C4-2B (cell line): ENCODE measurements at regions not wholly inside any gene's neighbourhood (a gene's known extent, or its start where the extent isn't known, plus 50 kb on each side); places are given as distances from the start of the nearest gene placed in this dataset.

Source experiments
- H3K27ac ChIP-seq: fragments of 450-650 bp; 2 replicates; pipeline ENCODE4 v1.5.1; 2017
- ZFX ChIP-seq: fragments of 450-650 bp; IDR thresholded peaks from 2 replicates; pipeline ENCODE4 v1.6.1; 2017
- TF ChIP-seq, protein P1 (sequence below): fragments of 450-650 bp; conservative IDR thresholded peaks from 2 replicates; pipeline ENCODE4 v1.5.1; 2017; ENCODE audit warnings: mild to moderate bottlenecking

- no peak overlapping the region for H3K27ac ChIP-seq
- TF ChIP-seq ZFX, result no peak
- TF ChIP-seq, protein P1, sequence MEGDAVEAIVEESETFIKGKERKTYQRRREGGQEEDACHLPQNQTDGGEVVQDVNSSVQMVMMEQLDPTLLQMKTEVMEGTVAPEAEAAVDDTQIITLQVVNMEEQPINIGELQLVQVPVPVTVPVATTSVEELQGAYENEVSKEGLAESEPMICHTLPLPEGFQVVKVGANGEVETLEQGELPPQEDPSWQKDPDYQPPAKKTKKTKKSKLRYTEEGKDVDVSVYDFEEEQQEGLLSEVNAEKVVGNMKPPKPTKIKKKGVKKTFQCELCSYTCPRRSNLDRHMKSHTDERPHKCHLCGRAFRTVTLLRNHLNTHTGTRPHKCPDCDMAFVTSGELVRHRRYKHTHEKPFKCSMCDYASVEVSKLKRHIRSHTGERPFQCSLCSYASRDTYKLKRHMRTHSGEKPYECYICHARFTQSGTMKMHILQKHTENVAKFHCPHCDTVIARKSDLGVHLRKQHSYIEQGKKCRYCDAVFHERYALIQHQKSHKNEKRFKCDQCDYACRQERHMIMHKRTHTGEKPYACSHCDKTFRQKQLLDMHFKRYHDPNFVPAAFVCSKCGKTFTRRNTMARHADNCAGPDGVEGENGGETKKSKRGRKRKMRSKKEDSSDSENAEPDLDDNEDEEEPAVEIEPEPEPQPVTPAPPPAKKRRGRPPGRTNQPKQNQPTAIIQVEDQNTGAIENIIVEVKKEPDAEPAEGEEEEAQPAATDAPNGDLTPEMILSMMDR, result no peak
Observed at GRCh38 chr9:90256345-90256744, 386.3 kb downstream of the DIRAS2 start.

GRCh38 chr9:90259311-90260246, 383.0 kb downstream of the DIRAS2 start:
- TF ChIP-seq, protein P1, result no peak
- H3K27ac ChIP-seq, result no peak overlapping the region

DNA sequence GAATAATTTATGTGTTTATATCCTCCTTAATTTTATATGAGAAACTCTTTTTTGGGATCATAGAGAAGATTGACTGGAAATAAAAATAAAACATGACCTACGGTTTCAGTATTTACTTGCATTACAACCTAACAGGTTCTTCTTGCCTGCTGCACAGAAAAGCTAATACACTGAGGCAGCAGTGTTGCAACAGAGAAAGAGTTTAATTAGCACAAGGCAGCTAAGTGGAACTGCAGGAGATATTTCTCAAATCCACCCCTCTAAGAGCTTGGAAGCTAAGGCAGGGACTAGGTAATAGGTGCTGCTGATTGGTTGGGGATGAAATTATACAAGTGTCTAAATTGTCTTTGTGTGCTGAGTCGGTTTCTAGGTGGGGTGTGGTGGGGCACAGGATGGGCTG, 380.9 kb downstream of the DIRAS2 start:
- TF ChIP-seq ZFX, result no peak
- TF ChIP-seq, protein P1, result no peak
- no peak overlapping the region for H3K27ac ChIP-seq

GRCh38 chr9:90268613-90269012, 374.0 kb downstream of the DIRAS2 start:
- H3K27ac ChIP-seq, result no peak overlapping the region
- TF ChIP-seq, protein P1, result no peak
- no peak for TF ChIP-seq ZFX

GRCh38 chr9:90271707-90272106, 370.9 kb downstream of the DIRAS2 start:
- H3K27ac ChIP-seq, result no peak overlapping the region
- no peak for TF ChIP-seq ZFX
- TF ChIP-seq, protein P1, result no peak

DNA sequence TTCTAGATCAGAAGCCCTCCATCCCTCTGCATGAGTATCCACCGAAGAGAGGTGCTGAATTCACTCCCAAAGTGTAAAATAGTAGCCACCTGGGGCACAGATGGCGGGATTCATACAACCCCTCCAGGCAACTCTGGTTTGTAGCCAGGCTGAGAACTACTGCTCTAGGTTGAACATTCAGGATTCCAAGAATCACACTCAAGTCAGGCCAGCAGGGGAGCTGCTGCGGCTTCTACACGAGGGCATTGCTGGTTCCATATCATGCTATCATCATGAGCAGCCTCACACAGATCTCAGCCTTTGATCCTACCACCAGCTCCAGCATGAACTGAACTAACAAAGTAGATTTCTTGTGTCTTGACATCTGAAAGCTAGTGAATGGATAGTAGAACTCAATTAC, 367.9 kb downstream of the DIRAS2 start:
- no peak for TF ChIP-seq ZFX
- TF ChIP-seq, protein P1, result peak; percentile 19; the same call in 1 of the 2 replicates
- H3K27ac ChIP-seq, result no peak overlapping the region

DNA sequence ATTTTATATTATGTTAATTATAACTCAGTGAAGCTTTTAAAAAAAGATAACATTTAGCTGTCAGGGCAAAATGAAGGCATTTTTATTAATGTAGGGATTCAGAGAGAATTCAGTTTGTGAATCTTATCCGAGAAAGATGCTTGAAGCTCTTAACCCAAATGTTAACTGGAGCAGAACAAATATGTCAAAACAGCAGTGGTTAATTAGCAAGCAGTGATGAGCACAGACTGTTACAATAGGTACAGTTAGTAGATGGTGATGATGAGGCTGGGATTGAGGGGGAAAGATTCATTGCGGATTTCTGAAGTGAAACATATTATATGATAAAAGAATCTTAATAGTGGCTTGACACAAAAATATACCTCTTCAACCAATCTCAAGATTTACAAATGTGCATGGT, 356.7 kb downstream of the DIRAS2 start:
- TF ChIP-seq, protein P1, result no peak
- no peak for TF ChIP-seq ZFX
- no peak overlapping the region for H3K27ac ChIP-seq
